H7 (cell line): ENCODE measurements at regions not wholly inside any gene's neighbourhood (a gene's known extent, or its start where the extent isn't known, plus 50 kb on each side); places are given as distances from the start of the nearest gene placed in this dataset.
A peak's percentile ranks its signal among the peaks of the same experiment; 100 is the strongest.

Experiments
- DNase-seq: peaks from one replicate; pipeline ENCODE4 v3.0.0; 2012
- H3K27me3 ChIP-seq: 2 replicates; pipeline ENCODE4 v1.6.0; 2011; ENCODE audit warnings: mild to moderate bottlenecking, low read length; ENCODE audit not compliant: control insufficient read depth, insufficient read depth
- H3K36me3 ChIP-seq: replicated peaks from 2 replicates; pipeline ENCODE4 v1.5.1; 2011; ENCODE audit warnings: low read length; ENCODE audit not compliant: control insufficient read depth, insufficient read depth
- H3K4me3 ChIP-seq: 2 replicates; pipeline ENCODE4 v1.5.1; 2011; ENCODE audit warnings: low read depth, mild to moderate bottlenecking, control low read depth, low read length, moderate library complexity; ENCODE audit not compliant: insufficient read depth

DNA sequence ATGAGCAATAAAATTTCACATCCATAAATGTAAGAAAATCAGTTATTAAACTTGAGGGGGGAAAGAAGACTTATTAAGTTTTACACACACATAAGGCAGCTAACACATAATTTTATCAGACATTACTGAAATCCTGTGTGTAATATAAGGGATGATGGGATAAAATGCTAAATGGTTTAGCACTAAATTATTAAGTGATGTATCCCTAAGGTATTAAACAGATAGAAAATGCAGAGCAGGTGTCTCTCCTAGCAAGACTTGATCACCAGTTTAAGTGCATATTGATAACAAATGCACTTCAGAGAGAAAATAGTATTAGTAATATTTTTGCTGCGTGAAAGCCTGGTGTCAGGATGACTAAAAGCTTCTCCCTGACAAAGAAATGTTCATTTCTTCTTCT lies 172.8 kb upstream of the ZFP64 start:
- Histone ChIP-seq H3K36me3 (no peaks in the 10 kb centered on the region), H3K27me3 (no peaks in the 10 kb centered on the region), H3K4me3 (no peak overlapping the region)
- DNase-seq: no peak

- no peak for DNase-seq
- H3K36me3 ChIP-seq: no peaks in the 10 kb centered on the region
- no peaks in the 10 kb centered on the region for H3K27me3 ChIP-seq
- H3K4me3 ChIP-seq: no peak overlapping the region
These were observed 170.1 kb upstream of the ZFP64 start for GRCh38 chr20:52361650-52362049.

- H3K27me3 ChIP-seq: no peaks in the 10 kb centered on the region
- H3K36me3 ChIP-seq: no peaks in the 10 kb centered on the region
- DNase-seq: no peak
- H3K4me3 ChIP-seq: no peak overlapping the region
These were observed 158.2 kb upstream of the ZFP64 start for GRCh38 chr20:52349806-52350205.

DNA sequence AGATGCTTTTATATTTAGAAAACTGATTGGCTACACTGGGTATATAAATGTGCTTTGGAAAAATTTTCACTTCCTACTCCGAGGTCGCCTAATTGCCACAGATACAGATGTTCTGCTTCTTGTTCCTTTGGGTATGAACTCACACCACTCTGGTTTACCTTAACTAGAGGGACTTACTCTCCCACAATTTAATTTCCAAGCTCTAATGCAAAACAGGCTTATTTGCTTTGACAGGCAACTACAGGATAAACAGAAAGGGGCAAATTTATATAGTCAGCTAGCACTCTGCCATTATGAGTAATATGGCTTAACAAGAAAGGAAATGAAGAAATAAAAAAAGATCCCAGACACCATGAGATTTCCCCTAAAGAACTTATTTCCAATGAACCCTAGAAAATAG lies 156.9 kb upstream of the ZFP64 start:
- Histone ChIP-seq H3K27me3 (no peaks in the 10 kb centered on the region), H3K36me3 (no peaks in the 10 kb centered on the region), H3K4me3 (no peak overlapping the region)
- DNase-seq: no peak

DNA sequence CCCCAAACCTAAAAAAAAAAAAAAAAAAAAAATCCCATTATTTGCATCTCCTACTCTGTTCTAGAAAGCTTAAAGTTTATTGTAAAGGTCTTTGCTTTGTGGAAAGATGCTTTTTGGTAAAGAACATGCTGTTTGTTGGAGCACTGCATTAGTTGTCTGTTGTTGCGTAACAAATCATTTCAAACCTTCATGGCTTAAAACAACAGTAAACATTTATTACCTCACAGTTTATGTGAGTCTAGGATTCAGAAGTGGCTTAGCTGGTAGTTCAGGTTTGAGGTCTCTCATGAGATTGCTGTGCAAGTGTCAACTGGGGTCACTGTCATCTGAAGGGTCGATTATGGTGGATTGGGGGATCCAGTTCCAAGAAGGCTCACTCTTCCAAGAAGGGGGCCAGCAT lies 155.2 kb upstream of the ZFP64 start:
- Histone ChIP-seq H3K27me3 (no peaks in the 10 kb centered on the region), H3K4me3 (no peak overlapping the region), H3K36me3 (no peaks in the 10 kb centered on the region)
- no peak for DNase-seq

- DNase-seq: no peak
- H3K27me3 ChIP-seq: no peaks in the 10 kb centered on the region
- H3K36me3 ChIP-seq: no peaks in the 10 kb centered on the region
- H3K4me3 ChIP-seq: no peak overlapping the region
These were observed 151.3 kb upstream of the ZFP64 start for GRCh38 chr20:52342913-52343312.

- no peak overlapping the region for H3K4me3 ChIP-seq
- no peak for DNase-seq
- no peaks in the 10 kb centered on the region for H3K27me3 ChIP-seq
- no peaks in the 10 kb centered on the region for H3K36me3 ChIP-seq
These were observed 148.6 kb upstream of the ZFP64 start for GRCh38 chr20:52340036-52340634.

- Histone ChIP-seq H3K4me3 (no peak overlapping the region), H3K27me3 (no peaks in the 10 kb centered on the region), H3K36me3 (no peaks in the 10 kb centered on the region)
- no peak for DNase-seq
These were observed 141.2 kb upstream of the ZFP64 start for GRCh38 chr20:52332649-52333250.

- Histone ChIP-seq H3K4me3 (no peak overlapping the region), H3K27me3 (no peaks in the 10 kb centered on the region), H3K36me3 (no peaks in the 10 kb centered on the region)
- DNase-seq: no peak
These were observed 140.7 kb upstream of the ZFP64 start for GRCh38 chr20:52332230-52332629.

DNA sequence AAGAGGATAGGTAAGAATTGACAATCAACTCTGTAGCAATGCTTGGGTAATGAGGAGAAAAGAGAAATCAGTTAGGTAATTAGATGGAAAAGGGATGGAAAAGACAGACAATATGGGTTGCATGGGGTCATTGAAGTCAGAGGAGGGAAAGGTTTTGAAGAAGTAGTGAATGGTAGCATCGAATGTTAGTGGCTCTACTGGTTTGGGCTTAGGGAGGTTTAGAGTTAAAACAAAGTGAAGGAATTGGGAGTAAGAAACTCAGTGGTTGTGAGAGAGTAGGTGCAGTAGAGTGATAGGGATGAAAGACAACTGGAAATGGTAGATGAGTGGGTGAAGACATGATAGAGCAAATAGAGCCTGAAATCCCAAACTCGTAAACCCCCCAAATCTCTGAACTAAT lies 140.1 kb upstream of the ZFP64 start:
- H3K27me3 ChIP-seq: no peaks in the 10 kb centered on the region
- no peaks in the 10 kb centered on the region for H3K36me3 ChIP-seq
- H3K4me3 ChIP-seq: no peak overlapping the region
- DNase-seq: no peak

DNA sequence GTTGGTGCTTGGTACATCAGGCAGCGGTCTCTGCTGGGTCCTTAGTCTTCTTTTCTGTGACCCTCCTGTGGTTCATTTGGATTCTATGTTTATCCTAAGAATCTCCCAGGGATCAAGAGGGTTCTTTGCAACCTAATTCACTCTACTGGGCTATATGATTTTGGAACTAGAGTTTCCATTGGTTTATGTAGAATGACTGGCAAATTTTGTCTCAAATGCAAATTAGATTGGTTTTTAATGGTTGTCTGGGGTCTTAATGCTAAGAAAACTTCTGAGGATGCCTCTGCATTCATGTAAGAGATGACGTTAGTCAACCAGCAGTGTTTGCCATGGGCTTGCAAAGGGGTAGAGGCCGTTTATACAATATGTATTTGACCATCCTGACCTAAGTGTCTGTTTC lies 129.8 kb upstream of the ZFP64 start:
- H3K27me3 ChIP-seq: no peaks in the 10 kb centered on the region
- DNase-seq: no peak
- no peak overlapping the region for H3K4me3 ChIP-seq
- H3K36me3 ChIP-seq: no peaks in the 10 kb centered on the region

- no peak overlapping the region for H3K4me3 ChIP-seq
- no peaks in the 10 kb centered on the region for H3K36me3 ChIP-seq
- DNase-seq: no peak
- no peaks in the 10 kb centered on the region for H3K27me3 ChIP-seq
These were observed 127.1 kb upstream of the ZFP64 start for GRCh38 chr20:52318651-52319050.

- H3K36me3 ChIP-seq: no peaks in the 10 kb centered on the region
- DNase-seq: peak; percentile 22
- no peak overlapping the region for H3K4me3 ChIP-seq
- H3K27me3 ChIP-seq: peaks cover 5% of the 10 kb centered on the region
These were observed 121.9 kb upstream of the ZFP64 start for GRCh38 chr20:52313341-52313963.

- Histone ChIP-seq H3K27me3 (peaks cover 5% of the 10 kb centered on the region), H3K36me3 (no peaks in the 10 kb centered on the region), H3K4me3 (no peak overlapping the region)
- DNase-seq: peak; percentile 18
These were observed 120.7 kb upstream of the ZFP64 start for GRCh38 chr20:52312132-52312729.

GRCh38 chr20:52311209-52311794 lies 119.7 kb upstream of the ZFP64 start:
- Histone ChIP-seq H3K4me3 (no peak overlapping the region), H3K27me3 (peaks cover 5% of the 10 kb centered on the region), H3K36me3 (no peaks in the 10 kb centered on the region)
- DNase-seq: no peak
